HepG2 (cell line): ENCODE measurements at regions not wholly inside any gene's neighbourhood (a gene's known extent, or its start where the extent isn't known, plus 50 kb on each side); places are given as distances from the start of the nearest gene placed in this dataset.

Source experiments
- FOXC1 ChIP-seq: sonication (generic); formaldehyde crosslinking; IDR thresholded peaks from 2 replicates; pipeline ENCODE4 v1.8.0; 2022; ENCODE audit warnings: mild to moderate bottlenecking, missing genetic modification reagents, borderline replicate concordance
- FOXJ3 ChIP-seq: sonication (generic); formaldehyde crosslinking; IDR thresholded peaks from 2 replicates; pipeline ENCODE4 v1.4.0; 2020; ENCODE audit warnings: missing genetic modification reagents, mild to moderate bottlenecking, borderline replicate concordance
- HMGA1 ChIP-seq: sonication (generic); formaldehyde crosslinking; conservative IDR thresholded peaks from 2 replicates; pipeline ENCODE4 v1.4.0; 2020; ENCODE audit warnings: missing genetic modification reagents
- MIER2 ChIP-seq: IDR thresholded peaks from 2 replicates; pipeline ENCODE4 v1.6.1; 2016; ENCODE audit warnings: missing biosample characterization, missing genetic modification reagents
- MTF1 ChIP-seq: sonication (generic); formaldehyde crosslinking; IDR thresholded peaks from 2 replicates; pipeline ENCODE4 v1.5.0; 2020; ENCODE audit warnings: missing genetic modification reagents
- NR2F2 ChIP-seq: IDR thresholded peaks from 2 replicates; pipeline ENCODE4 v1.6.1; 2012; ENCODE audit warnings: low read depth, inconsistent platforms, borderline replicate concordance
- PAXIP1 ChIP-seq: sonication (generic); formaldehyde crosslinking; conservative IDR thresholded peaks from 2 replicates; pipeline ENCODE4 v1.4.0; 2020; ENCODE audit warnings: mild to moderate bottlenecking, missing genetic modification reagents, moderate library complexity
- PBX2 ChIP-seq: IDR thresholded peaks from 2 replicates; pipeline ENCODE4 v1.6.1; 2016; ENCODE audit warnings: control low read depth
- ZFP62 ChIP-seq: sonication (generic); formaldehyde crosslinking; IDR thresholded peaks from 2 replicates; pipeline ENCODE4 v1.4.0; 2020; ENCODE audit warnings: missing genetic modification reagents
- ZNF121 ChIP-seq: sonication (generic); formaldehyde crosslinking; IDR thresholded peaks from 2 replicates; pipeline ENCODE4 v1.5.0; 2020; ENCODE audit warnings: mild to moderate bottlenecking, missing genetic modification reagents
- ZNF160 ChIP-seq: sonication (generic); formaldehyde crosslinking; IDR thresholded peaks from 2 replicates; pipeline ENCODE4 v1.8.0; 2022; ENCODE audit warnings: mild to moderate bottlenecking, inconsistent platforms, missing genetic modification reagents
- ZNF232 ChIP-seq: sonication (generic); formaldehyde crosslinking; IDR thresholded peaks from 2 replicates; pipeline ENCODE4 v1.4.0; 2020; ENCODE audit warnings: missing genetic modification reagents, borderline replicate concordance
- ZNF318 ChIP-seq: sonication (generic); formaldehyde crosslinking; IDR thresholded peaks from 2 replicates; pipeline ENCODE4 v1.4.0; 2020; ENCODE audit warnings: mild to moderate bottlenecking, missing genetic modification reagents
- ZNF326 ChIP-seq: sonication (generic); formaldehyde crosslinking; IDR thresholded peaks from 2 replicates; pipeline ENCODE4 v1.4.0; 2020; ENCODE audit warnings: missing genetic modification reagents, borderline replicate concordance
- ZNF513 ChIP-seq: sonication (generic); formaldehyde crosslinking; conservative IDR thresholded peaks from 2 replicates; pipeline ENCODE4 v1.5.0; 2020; ENCODE audit warnings: missing genetic modification reagents
- ZNF589 ChIP-seq: sonication (generic); formaldehyde crosslinking; conservative IDR thresholded peaks from 2 replicates; pipeline ENCODE4 v1.8.0; 2022; ENCODE audit warnings: mild to moderate bottlenecking, moderate library complexity, missing genetic modification reagents

GRCh38 chr6:53433261-53433950 is 84.7 kb upstream of the ELOVL5 start (continued):
- TF ChIP-seq ZNF318 (CRISPR knock-in tag) = no peak
- TF ChIP-seq ZNF232 (CRISPR knock-in tag) = no peak
- TF ChIP-seq ZNF160 (CRISPR knock-in tag) = no peak
- no peak for TF ChIP-seq ZNF589 (CRISPR knock-in tag)
- TF ChIP-seq HMGA1 (CRISPR knock-in tag) = no peak
- TF ChIP-seq MTF1 (CRISPR knock-in tag) = no peak
- no peak for TF ChIP-seq ZNF326 (CRISPR knock-in tag)
- TF ChIP-seq MIER2 (CRISPR knock-in tag) = no peak
- peak; percentile 80 for TF ChIP-seq PAXIP1 (CRISPR knock-in tag)
- 0 out of 2 replicates have a peak, but pooled peaks have one; percentile 54 for TF ChIP-seq NR2F2
- TF ChIP-seq PBX2 = no peak
- TF ChIP-seq FOXC1 (CRISPR knock-in tag) = no peak
- TF ChIP-seq FOXJ3 = 0 out of 2 replicates have a peak, but pooled peaks have one; percentile 52
- no peak for TF ChIP-seq ZNF513 (CRISPR knock-in tag)
- TF ChIP-seq ZFP62 (CRISPR knock-in tag) = no peak
- no peak for TF ChIP-seq ZNF121
